CD4-positive, alpha-beta T cell treated with Interleukin-1 beta for 1 hour (primary cell): ENCODE measurements at regions not wholly inside any gene's neighbourhood (a gene's known extent, or its start where the extent isn't known, plus 50 kb on each side); places are given as distances from the start of the nearest gene placed in this dataset.

Experiments
- DNase-seq, 2 donors: peaks; one replicate each; pipeline ENCODE4 v3.0.0-alpha.2; 2020 to 2022

- DNase-seq: no peak
Observed at GRCh38 chr5:56540266-56540665, 275.1 kb upstream of the MAP3K1 start.

- DNase-seq: no peak
Observed at GRCh38 chr5:56538580-56538979, 276.8 kb upstream of the MAP3K1 start.

- DNase-seq: no peak
Observed at GRCh38 chr5:56535347-56535746, 280.0 kb upstream of the MAP3K1 start.

GRCh38 chr5:56534102-56534829, 281.1 kb upstream of the MAP3K1 start:
- DNase-seq: peak in 1 of 2 donors; percentile 15

GRCh38 chr5:56532466-56532865, 282.9 kb upstream of the MAP3K1 start:
- DNase-seq: no peak

- no peak for DNase-seq
Observed at GRCh38 chr5:56530626-56531138, 284.7 kb upstream of the MAP3K1 start.

GRCh38 chr5:56529666-56530430, 285.5 kb upstream of the MAP3K1 start:
- DNase-seq: peak in 1 of 2 donors; percentile 19

- DNase-seq: no peak
Observed at GRCh38 chr5:56527174-56527573, 288.2 kb upstream of the MAP3K1 start.

GRCh38 chr5:56525113-56525512, 290.2 kb upstream of the MAP3K1 start:
- no peak for DNase-seq

GRCh38 chr5:56523790-56524575, 290.9 kb upstream of the ANKRD55 start:
- no peak for DNase-seq

- no peak for DNase-seq
Observed at GRCh38 chr5:56522960-56523359, 289.8 kb upstream of the ANKRD55 start.

- no peak for DNase-seq
Observed at GRCh38 chr5:56522169-56522568, 289.0 kb upstream of the ANKRD55 start.

GRCh38 chr5:56520986-56521730, 288.0 kb upstream of the ANKRD55 start:
- DNase-seq: no peak

- no peak for DNase-seq
Observed at GRCh38 chr5:56518820-56519219, 285.7 kb upstream of the ANKRD55 start.

- DNase-seq: peak; percentile 11 to 20
Observed at GRCh38 chr5:56517011-56517416, 283.9 kb upstream of the ANKRD55 start.

GRCh38 chr5:56516441-56516840, 283.3 kb upstream of the ANKRD55 start:
- no peak for DNase-seq

- DNase-seq: no peak
Observed at GRCh38 chr5:56516035-56516434, 282.9 kb upstream of the ANKRD55 start.

- DNase-seq: no peak
Observed at GRCh38 chr5:56515011-56515410, 281.9 kb upstream of the ANKRD55 start.

GRCh38 chr5:56514245-56514644, 281.1 kb upstream of the ANKRD55 start:
- no peak for DNase-seq

- DNase-seq: no peak
Observed at GRCh38 chr5:56513141-56513540, 280.0 kb upstream of the ANKRD55 start.

- no peak for DNase-seq
Observed at GRCh38 chr5:56512313-56512996, 279.3 kb upstream of the ANKRD55 start.

GRCh38 chr5:56511326-56511841, 278.3 kb upstream of the ANKRD55 start:
- no peak for DNase-seq
